ENCODE measurements at regions not wholly inside any gene's neighbourhood (a gene's known extent, or its start where the extent isn't known, plus 50 kb on each side); places are given as distances from the start of the nearest gene placed in this dataset.

- no peak for DNase-seq
These were observed 118.3 kb upstream of the USP24 start for GRCh38 chr1:55333461-55333860.

GRCh38 chr1:55331351-55331750 is 116.2 kb upstream of the USP24 start:
- DNase-seq, result no peak

DNA sequence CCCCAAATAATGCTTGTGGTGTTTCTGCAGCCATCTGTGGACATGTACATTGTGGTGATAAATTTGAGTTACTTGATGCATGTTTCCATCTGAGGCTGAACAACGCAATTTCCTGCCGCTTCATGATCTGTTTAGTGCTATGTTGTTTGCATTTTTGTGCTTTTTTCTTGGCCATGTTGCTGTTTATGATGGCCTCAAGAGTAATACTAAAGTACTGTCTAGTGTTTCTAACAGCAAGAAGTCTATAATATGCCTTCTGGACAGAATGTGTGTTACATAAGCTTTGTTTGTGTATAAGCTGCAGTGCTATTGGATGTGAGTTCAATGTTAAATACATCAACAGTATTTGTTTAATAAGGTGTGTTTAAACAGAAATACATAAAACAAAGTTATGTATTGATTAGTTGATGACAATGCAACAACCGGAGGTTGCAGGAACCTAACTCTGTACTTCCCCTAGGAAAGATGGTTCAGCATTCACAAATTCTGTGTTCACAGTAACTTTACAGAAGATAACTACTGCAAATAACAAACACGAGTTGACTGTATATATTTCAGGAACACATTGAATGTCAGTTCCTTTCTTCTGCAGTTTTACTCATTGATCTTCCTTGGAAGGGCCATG is 114.8 kb upstream of the USP24 start:
- no peak for DNase-seq

DNA sequence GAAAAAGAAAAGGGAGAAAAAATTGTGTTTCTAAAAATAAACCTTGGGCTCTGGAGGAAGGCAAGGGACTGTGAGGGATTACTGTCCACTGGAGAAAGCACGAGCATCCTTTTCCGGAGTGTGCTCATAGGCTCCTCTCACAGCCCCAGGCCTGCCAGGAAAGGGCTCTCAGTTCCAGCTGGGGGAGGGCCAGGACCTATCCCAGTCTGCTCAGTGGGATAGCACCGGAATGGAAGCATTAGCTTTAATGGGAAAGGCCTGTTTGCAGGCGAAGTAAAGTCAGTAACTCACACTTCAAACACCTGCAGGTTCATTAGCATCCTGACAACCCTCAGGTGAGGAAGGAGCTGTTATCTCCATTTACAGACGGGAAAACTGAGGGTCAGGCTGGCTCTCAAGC is 113.9 kb upstream of the USP24 start:
- no peak for DNase-seq

GRCh38 chr1:55326496-55327243 is 111.5 kb upstream of the USP24 start:
- no peak for DNase-seq

DNA sequence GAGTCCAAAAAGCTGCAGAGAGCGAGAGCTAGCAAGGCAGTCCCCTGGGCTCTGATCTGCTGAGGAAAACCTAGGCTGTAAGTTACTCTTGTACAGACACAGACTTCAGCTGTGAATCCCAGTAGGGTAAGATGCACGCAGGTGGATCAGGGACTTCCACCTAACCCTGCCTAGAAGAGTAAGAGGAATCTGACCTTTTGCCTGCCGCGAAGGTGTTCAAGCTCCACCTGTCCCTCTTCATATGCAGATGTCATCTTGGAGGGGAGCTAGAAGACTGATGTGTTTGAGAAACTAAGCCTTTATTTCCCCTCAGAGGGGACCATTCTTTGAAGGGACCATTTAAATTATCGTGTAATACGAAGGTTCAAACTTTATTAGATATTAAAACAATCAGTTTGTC is 108.6 kb upstream of the USP24 start:
- no peak for DNase-seq

DNA sequence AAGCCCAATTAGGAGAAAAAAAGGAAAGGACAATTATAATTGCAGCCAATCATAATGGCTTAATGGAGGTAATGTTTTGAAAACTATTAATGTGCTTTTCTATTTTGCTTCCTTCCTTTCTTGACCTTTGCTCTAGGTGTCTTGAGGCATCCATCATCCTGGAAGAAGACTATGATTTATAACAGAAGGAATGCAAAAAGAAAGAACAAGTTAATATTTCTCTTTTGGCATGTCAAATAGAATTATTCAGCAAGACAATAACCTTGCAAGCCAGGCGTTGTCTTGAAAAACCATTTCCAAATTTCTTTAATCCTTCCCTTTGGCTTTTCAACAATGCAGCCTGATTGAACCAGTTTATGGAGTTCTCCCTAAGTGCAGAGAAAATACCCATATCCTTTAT is 107.7 kb upstream of the USP24 start:
- DNase-seq, result no peak

DNA sequence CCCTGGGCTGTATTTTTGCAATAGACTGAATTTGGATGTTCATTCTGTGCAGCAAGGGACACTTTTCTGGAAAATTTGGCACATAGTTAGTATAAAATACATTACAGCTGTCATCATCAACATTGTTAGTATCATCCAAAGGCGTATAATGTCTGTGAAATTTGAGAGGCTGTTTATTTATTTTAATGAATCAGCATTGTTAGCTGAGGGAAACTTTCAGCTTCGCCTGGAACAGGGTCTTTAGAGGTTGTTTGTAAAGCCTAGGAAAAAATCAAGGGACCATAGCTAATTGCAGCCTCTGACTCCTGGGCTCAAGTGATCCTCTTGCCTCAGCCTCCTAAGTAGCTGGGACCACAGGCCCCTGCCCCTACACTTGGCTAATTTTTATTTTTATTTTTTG is 106.8 kb upstream of the USP24 start:
- no peak for DNase-seq

- DNase-seq, result no peak
These were observed 105.7 kb upstream of the USP24 start for GRCh38 chr1:55320891-55321290.

GRCh38 chr1:55318116-55318817 is 103.1 kb upstream of the USP24 start:
- no peak for DNase-seq

DNA sequence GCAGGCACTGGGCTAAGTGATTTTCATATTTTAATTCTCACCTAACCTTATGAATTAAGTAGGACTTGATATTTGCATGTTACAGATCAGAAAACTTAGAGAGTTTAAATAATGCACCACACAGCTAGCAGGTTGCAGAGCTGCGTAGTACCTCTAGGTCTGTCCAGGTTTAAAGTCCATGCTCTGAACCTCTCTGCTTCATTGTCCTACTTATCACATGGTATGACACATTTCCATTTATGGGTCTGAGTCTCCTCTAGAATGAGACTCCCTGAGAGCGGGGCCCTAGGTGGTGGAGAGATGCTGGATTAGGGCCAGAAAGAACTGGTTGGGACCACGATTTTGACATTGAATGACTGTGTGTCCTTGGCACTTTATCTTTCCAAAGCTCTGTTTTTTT is 102.5 kb upstream of the USP24 start:
- no peak for DNase-seq

DNA sequence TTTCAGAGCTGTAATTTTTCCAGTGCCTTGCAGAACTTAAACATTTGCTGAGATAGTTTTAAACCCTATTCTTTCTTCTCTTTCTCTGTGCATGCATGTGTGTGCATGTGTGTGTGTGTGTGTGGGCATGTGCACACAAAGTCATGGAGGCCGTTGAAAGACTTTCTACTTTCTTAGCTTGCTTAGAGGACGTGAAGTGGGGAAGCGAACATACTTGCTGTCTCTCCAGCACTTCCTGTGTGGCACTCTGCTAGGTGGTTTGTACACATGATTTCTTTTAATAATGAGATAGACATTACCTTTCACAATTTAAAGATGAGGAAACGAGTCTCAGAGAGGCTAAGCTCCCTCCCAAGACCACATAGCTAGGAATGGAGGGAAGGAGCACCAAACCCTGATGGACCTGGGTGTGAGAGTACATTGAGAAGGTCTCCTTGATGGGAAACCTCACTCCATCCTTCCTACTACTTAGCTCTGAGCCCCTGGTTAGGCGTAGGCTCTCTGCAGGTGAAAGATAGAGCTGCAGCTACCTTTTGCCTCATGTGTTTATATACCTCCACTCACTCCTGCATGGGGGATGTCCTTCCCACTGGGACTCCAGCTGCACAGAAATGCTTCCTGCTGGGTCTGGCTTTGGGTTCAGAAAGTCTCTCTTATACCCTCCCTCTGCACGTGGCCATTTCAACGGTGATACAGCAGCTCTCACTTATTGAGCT is 101.9 kb upstream of the USP24 start:
- DNase-seq, result no peak

GRCh38 chr1:55316502-55316901 is 101.3 kb upstream of the USP24 start:
- DNase-seq, result no peak

GRCh38 chr1:55315552-55315951 is 100.4 kb upstream of the USP24 start:
- DNase-seq, result no peak

DNA sequence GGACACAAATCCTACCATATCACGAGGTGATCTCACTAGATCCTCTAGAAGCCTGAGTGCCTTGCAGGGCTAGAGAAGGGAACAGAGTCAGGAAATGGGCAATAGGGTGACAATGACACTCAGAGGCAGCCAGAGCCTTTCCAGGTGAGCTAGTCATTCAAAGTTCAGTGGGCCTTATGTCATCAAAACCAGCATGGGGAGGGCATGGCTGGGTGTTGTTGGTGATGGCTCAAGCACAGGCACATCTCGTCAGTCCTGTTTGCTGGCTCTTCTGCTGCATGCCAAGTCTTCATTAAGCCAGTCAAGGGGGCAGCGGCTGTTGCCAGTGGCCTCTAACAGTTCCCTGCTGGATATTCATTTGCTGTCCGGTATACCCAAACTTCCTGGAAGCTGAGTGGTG is 99.6 kb upstream of the USP24 start:
- no peak for DNase-seq

GRCh38 chr1:55313903-55314302 is 98.7 kb upstream of the USP24 start:
- DNase-seq, result no peak

- no peak for DNase-seq
These were observed 96.8 kb upstream of the USP24 start for GRCh38 chr1:55311979-55312378.

DNA sequence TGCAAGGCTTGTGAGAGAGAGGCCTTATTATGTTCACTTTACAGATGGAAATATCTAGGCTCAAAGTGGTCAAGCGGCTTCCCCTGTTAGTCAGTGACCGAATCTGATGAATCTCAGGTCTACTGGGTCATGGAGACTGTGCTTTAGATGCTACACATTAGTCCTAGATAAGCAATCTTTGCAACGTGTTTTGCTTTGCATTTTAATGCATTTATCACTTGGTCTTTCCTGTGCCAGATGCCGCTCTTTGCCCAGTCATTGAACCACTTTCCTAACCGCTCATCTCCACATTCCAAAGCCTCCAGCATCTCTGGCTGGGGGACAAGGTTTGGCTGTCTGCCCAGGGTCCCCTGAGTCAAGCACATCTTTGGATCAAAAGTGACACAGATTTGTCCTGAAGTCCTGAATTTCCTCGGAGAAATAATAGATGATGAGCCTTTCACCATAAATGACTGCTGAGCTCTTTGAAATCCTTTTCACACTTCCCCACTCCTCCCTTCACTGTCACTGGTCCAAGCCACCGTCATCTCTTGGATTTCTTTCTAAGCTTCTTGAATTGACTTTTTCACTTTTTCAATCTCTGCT is 96.0 kb upstream of the USP24 start:
- no peak for DNase-seq

DNA sequence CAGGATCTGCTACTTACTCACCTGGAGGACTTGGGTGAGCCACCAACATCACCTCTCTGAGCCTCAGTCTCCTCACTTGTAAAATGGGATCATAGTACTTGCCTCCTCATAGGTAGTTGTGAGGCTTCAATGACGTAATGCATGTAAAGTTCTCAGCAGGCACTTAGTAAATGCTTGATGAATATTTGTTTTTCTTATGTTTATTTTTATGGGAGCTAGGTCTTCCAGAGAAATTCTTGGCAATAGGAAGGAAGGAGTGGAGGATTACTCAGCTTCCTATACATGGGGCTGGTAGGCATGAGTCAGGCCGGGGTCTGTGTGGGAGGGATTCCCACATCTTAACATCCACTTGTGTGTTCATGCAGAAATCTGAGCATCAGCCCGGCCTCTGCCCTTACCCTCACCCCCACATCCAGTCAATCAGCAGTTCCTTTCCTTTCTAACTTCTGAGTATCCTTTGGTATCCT is 95.4 kb upstream of the USP24 start:
- DNase-seq, result no peak

DNA sequence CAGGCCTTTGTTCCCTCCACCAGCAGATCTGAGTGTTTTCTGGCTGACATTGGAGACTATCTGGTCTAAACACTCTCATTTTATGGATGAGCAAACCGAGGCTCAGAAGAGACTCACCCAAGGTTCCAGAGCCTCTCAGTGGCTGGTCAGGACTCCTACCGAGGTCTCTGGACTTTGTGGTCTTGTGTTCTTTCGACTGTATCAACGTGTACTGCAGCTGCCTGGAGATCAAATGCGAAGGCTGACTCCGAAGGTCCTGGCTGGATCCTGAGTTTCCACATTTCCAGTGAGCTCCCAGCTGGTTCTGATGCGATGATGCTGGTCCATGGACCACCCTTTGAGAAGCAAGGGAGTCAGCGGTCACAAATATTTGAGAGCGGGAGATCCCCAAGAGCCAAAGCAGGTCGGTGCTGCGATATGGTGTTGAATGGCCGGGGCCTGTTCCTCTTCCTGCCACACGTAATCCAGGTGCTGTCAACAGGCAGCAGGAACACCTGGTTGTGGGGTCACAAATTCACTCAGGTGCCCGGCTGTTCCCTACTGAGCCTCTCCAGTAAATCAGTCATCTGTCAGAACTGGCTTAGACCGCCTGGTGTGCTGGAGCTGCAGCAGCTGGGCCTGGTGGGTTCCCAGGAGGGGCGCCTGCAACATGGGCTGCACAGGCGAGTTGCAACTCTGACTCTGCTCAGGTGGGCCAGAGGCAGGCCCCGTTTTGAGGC is 94.8 kb upstream of the USP24 start:
- no peak for DNase-seq

DNA sequence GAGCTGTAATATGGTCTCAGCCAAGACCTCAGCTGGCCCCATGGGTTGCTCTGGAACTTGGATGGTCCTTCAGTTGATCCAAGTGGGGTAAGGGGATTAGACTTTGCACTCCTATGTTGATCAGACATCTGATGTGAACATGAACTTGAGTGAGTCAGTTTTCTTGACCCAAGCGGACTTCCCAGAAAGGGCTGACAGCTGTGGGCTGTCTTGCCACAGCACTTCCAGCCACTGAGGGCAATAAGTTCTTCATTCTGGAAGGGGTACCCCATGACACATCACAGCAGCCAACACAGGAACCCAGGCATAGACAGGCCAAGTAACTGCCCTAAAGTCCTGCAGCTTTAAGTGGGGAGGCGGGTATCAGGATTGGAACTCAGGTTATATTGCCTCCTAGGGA is 93.9 kb upstream of the USP24 start:
- DNase-seq, result no peak

- DNase-seq, result no peak
These were observed 90.6 kb upstream of the USP24 start for GRCh38 chr1:55305735-55306134.

All from NCI-H1930 (cell line).